ENCODE measurements at regions not wholly inside any gene's neighbourhood (a gene's known extent, or its start where the extent isn't known, plus 50 kb on each side); places are given as distances from the start of the nearest gene placed in this dataset.

DNA sequence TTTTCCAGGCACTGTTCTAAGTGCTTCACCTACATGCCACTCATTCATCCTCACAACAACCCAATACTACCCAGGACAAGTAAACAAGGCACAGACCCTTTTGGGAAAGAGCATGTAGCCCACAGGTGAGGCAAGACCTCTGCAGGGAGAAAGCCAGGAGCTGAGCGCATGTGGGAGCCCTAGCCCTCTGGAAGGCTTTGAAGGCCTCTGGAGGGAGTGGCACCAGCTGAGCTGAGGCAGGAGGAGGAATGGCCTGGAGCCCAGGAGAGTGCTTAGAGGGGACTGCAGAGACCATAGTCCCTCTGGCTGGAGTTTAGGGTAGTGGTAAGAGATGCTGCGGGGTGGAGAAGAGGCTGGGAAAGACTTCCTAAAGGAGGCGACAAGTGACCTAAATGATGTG lies 516.5 kb downstream of the FUT8 start:
- in situ Hi-C loops (cut with HindIII; ENCODE audit: low pct_unique_long_range_greater_than_20kb, low sequenced_read_pairs): no loop called here

DNA sequence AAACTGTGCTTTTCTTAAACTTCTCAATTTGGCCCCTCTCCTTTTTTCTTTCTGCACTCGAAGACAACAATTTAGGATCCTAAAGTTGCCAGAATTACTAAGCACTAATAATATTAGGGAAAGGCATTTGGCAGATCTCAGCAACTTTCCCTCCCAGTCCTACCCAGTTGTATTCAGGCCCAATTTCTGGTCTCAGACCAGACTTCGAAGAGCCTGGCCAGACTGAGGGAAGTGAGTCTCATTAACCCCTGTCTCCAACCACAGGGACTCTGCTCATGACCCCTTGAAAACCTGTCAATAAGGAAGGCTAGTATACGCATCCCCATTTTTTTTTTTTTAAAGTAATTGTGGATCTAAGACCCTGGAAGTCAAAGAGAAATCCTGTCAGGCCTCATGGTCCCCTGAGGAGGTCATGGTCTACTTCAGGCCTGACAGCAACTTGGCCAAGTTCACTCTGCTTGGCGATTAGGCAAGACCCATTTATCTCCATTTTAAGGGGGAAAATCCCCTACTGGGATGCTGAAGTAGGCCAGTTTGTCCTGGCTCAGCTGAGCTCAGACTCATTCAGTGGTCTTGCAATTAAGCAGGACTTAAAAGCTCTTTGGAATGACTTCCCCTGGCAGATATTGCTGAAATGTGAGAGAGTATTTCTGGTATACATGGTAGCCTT lies 521.0 kb downstream of the FUT8 start:
- no peak for DNase-seq (ENCODE audit: low read depth in 1 of 2, low spot score in 1 of 2)
- no peak for TF ChIP-seq JUND (IDR thresholded peaks at IDR 0.05; ENCODE audit: low read depth)
- in situ Hi-C loops (cut with HindIII; ENCODE audit: low pct_unique_long_range_greater_than_20kb, low sequenced_read_pairs): no loop called here

More for the DNA sequence above, 516.5 kb downstream of the FUT8 start:
- DNase-seq (ENCODE audit: low read depth in 1 of 2, low spot score in 1 of 2): no peak
- TF ChIP-seq JUND (IDR thresholded peaks at IDR 0.05; ENCODE audit: low read depth): no peak

DNA sequence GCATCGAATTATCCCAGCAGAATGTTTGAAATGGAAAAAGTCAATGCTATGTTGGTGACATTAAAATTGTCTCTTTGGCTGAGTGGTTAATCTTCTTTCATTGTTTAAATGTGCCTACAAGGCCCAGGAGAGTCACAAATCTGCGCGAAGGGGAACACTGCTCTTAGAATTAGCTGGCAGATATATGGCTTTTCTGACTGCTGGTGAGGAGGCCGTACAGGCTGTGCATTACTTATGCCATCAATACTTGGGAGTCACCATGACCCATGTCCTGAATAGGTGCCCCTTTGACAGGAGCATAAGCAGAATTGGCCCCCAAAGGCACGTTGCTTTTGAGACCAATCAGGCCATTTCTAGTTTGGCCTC lies 521.5 kb downstream of the FUT8 start:
- in situ Hi-C loops (cut with HindIII; ENCODE audit: low pct_unique_long_range_greater_than_20kb, low sequenced_read_pairs): no loop called here
- DNase-seq (ENCODE audit: low read depth in 1 of 2, low spot score in 1 of 2): no peak
- no peak for TF ChIP-seq JUND (IDR thresholded peaks at IDR 0.05; ENCODE audit: low read depth)

DNA sequence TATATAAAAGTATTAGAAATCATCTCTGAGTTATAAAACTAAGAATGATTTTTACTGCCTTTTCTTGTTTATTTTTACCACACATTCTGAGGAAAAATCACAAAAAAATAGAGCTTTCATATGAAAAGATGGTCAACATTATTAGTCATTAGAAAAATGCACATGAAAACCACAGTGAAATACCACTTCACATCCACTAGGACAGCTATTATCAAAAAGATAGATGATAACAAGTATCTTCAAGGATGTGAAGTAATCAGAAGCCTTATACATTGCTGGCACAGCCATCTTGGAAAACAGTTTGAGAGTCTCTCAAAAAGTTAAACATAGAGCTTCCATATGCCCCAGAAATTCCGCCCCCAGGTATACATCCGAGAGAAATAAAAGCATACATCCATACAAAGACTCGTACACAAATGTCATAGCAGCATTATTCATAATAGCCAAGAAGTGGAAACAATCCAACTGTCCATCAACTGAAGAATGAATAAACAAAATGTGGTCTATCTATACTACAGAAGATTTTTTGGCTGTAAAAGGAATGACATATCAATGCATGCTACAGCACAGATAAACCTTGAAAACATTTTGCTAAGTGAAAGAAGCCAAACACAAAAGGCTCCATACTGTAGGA lies 523.9 kb downstream of the FUT8 start:
- in situ Hi-C loops (cut with HindIII; ENCODE audit: low pct_unique_long_range_greater_than_20kb, low sequenced_read_pairs): no loop called here
- TF ChIP-seq JUND (IDR thresholded peaks at IDR 0.05; ENCODE audit: low read depth): no peak
- no peak for DNase-seq (ENCODE audit: low read depth in 1 of 2, low spot score in 1 of 2)

DNA sequence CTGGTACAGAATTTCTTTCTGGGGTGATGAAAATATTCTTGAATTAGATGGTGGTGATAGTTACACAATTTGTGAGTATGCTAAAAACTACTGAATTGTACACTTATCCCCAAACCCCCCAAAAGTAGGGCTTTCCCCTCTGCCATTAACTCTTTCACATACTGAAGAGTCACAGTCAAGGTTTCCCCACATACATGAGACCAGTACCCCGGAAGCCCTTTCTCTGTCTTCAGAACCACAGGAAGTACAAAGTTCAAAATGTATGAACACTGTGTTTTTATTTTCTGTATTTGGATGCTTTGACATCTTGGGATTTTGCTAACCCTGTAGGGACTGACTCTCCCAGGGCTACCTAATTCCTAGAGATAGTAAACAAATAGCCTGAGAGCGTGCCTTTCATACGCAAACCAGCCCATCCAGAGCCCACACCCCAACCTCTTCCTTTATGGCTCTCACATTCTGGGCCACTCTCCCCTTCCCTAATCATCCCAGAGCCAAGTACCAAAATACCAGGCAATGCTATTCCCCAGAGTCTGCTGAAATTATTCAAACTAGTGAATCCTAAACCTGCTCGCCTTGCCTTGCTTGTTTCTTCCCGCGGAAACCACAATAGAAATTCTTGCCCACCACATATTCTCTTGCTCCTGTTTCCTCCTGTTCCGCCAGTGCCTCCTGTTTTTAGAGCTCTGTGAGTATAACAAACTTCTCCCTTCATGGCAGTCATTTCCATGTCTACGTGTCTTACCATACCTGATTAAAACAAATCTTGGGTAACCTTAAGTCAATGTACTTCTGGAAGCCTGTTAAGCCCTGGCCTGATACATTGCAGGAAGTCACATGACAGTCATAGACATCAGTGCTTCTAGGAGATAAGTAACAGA lies 524.8 kb downstream of the FUT8 start:
- DNase-seq (ENCODE audit: low read depth in 1 of 2, low spot score in 1 of 2): no peak
- in situ Hi-C loops (cut with HindIII; ENCODE audit: low pct_unique_long_range_greater_than_20kb, low sequenced_read_pairs): no loop called here

DNA sequence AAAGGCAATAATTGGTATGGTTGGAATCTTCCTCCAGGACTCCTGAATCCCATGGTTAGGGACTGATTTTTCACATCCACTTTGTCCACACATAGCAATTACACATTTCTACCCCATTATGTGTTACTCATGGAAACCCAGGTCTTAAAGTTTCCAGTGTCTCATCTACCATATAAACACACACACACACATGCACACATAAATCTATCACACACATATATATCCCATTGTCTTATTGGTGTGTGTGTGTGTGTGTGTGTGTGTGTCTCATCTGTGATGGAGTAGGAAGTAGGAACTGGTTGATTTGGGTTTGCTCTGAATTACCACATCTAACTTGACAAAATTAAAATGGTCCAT lies 525.4 kb downstream of the FUT8 start:
- no peak for DNase-seq (ENCODE audit: low read depth in 1 of 2, low spot score in 1 of 2)
- in situ Hi-C loops (cut with HindIII; ENCODE audit: low pct_unique_long_range_greater_than_20kb, low sequenced_read_pairs): no loop called here
- no peak for TF ChIP-seq JUND (IDR thresholded peaks at IDR 0.05; ENCODE audit: low read depth)

More for the DNA sequence above, 524.8 kb downstream of the FUT8 start:
- TF ChIP-seq JUND (IDR thresholded peaks at IDR 0.05; ENCODE audit: low read depth): no peak

DNA sequence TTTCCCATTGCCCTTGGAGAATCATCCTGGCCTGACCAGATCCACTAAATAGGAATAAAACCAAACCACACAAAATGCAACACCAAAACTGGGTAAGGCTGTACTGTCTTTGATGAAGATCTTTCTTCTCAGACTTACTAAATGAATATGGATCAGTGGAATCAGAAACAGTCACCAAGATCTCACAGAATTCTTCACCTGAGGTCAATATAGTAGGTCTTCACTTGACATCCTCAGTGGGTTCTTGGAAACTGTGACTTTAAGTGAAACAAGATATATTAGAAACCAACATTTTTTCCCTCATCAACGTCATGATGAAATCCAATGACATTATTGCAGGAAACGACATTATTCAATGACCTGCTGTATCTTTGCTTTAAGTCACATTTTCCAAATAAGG lies 526.2 kb downstream of the FUT8 start:
- TF ChIP-seq JUND (IDR thresholded peaks at IDR 0.05; ENCODE audit: low read depth): no peak
- in situ Hi-C loops (cut with HindIII; ENCODE audit: low pct_unique_long_range_greater_than_20kb, low sequenced_read_pairs): no loop called here

DNA sequence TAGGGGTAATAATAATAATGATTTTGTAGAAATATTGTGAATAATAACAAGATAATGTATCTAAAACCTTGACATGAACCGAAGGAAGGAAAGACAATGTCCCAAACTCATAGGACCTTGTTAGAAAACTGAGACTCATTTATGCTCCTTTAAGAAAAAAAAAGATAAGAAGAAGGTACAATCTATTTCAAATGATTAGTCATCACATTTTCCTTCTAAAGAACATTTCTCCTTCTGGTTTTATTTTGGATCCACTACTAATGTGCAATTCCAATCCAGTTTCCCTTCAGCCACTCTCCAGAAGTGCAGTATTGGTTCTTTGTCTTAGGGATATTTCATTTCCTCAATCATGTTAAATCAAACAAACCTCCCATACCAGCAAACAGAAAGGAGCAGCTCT lies 526.7 kb downstream of the FUT8 start:
- peak in 1 of 2 experiments; percentile 23 for DNase-seq (ENCODE audit: low read depth in 1 of 2, low spot score in 1 of 2)
- TF ChIP-seq JUND (IDR thresholded peaks at IDR 0.05; ENCODE audit: low read depth): no peak
- in situ Hi-C loops (cut with HindIII; ENCODE audit: low pct_unique_long_range_greater_than_20kb, low sequenced_read_pairs): no loop called here

More for the DNA sequence above, 526.2 kb downstream of the FUT8 start:
- no peak for DNase-seq (ENCODE audit: low read depth in 1 of 2, low spot score in 1 of 2)

DNA sequence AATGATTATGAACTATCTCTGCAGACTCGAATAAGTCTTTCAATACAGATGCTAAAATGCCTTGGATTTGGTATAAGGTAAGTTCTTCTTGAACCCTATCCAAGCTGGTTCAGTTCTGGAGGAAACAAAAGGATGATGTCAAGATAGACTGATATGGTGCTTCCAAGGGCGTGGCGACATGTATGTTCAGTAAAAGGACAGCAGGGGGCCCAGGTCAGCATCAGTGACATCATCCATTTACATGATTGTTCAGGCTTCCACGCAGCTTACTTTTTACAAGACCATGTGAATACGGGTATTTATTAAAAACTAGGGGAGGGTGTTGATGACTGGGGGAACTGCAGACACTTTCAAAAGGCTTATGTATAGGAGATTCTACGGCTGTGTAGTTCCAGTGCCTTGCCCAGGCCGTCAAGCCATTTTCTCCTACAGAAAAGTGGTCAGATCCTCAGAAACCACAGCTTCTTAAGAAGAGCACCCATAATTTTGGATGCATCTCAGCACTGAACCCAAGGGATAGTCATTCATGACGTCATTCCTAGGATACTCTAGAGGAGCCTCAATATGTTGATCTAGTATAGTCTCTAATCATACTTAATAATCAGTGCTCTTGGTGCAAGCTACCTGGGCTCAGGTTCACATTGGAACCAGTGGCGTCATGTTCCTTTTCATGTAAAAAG lies 527.7 kb downstream of the FUT8 start:
- in situ Hi-C loops (cut with HindIII; ENCODE audit: low pct_unique_long_range_greater_than_20kb, low sequenced_read_pairs): no loop called here
- peak in 1 of 2 experiments; percentile 36 for DNase-seq (ENCODE audit: low read depth in 1 of 2, low spot score in 1 of 2)
- no peak for TF ChIP-seq JUND (IDR thresholded peaks at IDR 0.05; ENCODE audit: low read depth)

DNA sequence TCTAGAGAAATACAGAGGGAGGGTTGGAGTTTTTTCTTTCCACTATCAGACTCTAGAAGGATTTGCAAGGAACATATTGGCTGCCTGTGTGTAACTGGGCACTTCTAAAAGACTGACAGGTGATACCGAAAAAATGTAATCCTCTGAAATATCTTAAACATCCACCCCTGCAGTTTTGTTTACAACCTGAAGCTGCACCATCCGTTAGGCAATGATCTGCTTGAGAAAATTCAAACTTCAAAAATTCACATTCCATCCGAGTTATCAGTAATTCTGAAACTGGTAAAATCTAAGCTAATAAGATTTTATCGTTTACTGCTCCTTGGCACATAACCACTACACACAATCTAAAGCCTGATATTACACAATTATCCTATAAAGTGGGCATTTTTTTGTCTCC lies 528.6 kb downstream of the FUT8 start:
- in situ Hi-C loops (cut with HindIII; ENCODE audit: low pct_unique_long_range_greater_than_20kb, low sequenced_read_pairs): no loop called here
- no peak for DNase-seq (ENCODE audit: low read depth in 1 of 2, low spot score in 1 of 2)
- TF ChIP-seq JUND (IDR thresholded peaks at IDR 0.05; ENCODE audit: low read depth): no peak

DNA sequence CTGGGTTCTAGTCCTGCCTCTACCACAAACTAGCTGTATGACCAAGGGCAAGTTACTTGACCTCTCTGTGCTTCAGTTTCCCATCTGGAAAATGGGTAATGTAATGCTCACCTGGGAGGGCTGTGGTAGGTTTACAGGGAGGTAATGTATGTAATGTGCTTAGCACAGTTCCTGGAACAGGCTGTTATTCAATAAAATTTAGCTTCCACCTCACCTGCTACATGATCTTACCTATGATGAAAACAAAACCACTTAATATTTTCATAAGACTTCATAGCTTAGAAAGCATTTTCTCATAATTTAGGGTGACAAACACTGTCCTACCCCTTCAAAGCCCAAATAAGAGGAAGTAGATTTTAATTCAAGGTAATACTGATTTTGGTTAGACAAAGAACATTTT lies 530.6 kb downstream of the FUT8 start:
- no peak for TF ChIP-seq JUND (IDR thresholded peaks at IDR 0.05; ENCODE audit: low read depth)
- no peak for DNase-seq (ENCODE audit: low read depth in 1 of 2, low spot score in 1 of 2)
- in situ Hi-C loops (cut with HindIII; ENCODE audit: low pct_unique_long_range_greater_than_20kb, low sequenced_read_pairs): no loop called here

DNA sequence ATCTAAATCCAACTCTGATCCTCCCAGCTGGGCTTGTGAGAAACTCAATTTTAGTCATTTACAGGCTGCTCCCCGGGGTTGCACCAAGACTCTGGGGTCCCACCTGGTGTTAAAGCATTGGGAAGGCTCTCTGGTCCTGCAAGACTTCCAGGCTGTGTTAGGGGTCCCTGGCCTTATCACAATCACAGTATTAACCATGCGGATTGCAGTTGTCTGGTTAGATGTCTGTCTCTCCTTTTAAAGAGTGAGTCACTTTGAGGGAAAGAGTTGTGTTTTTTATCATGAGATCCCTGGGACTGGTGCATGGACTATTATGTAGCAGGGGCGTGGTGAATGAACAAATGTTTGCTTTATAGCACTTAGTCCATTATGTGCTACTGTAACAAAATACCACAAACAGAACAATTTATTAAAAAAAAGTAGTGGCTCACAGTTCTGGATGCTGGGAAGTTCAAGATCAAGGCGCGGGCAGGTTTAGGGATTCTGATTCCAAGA lies 531.4 kb downstream of the FUT8 start:
- in situ Hi-C loops (cut with HindIII; ENCODE audit: low pct_unique_long_range_greater_than_20kb, low sequenced_read_pairs): no loop called here
- TF ChIP-seq JUND (IDR thresholded peaks at IDR 0.05; ENCODE audit: low read depth): no peak
- no peak for DNase-seq (ENCODE audit: low read depth in 1 of 2, low spot score in 1 of 2)
